Astrocyte of the cerebellum (primary cell): ENCODE measurements at regions not wholly inside any gene's neighbourhood (a gene's known extent, or its start where the extent isn't known, plus 50 kb on each side); places are given as distances from the start of the nearest gene placed in this dataset.

ENCODE experiments used
- DNase-seq: peaks from one replicate; pipeline ENCODE4 v3.0.0-alpha.2; 2011; ENCODE audit warnings: low read depth
- H3K4me3 ChIP-seq: 2 replicates; pipeline ENCODE4 v1.5.1; 2011; ENCODE audit warnings: mild to moderate bottlenecking, low read depth, low read length, moderate library complexity
- in situ Hi-C: cut with HindIII; loops from 2 replicates; pipeline ENCODE4 v1.10.0; 2017; ENCODE audit warnings: low sequenced_read_pairs
- TF ChIP-seq, protein P1 (sequence below): IDR thresholded peaks from 2 replicates; pipeline ENCODE4 v1.5.1; 2012; ENCODE audit warnings: low read length, low read depth, moderate library complexity, mild to moderate bottlenecking; ENCODE audit errors: missing control alignments

DNA sequence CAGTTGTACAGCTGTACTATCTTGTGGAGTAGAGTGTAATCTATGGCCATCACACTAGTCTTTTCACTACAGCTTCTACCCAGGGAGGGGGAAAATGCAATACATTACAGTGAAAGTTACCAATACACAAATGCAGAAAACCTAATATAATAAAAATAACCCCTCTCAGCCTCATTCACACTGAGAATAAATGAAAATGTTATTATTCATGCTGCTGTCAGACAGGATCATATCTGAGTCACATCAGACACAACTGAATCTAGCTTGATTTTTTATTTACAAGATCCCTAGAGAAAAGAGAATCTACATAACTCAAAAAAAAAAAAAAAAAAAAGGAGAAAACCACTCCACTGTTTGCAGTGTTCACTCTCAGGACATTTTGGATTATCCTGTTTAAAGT, 293.9 kb upstream of the ESRRG start:
- TF ChIP-seq, protein P1, sequence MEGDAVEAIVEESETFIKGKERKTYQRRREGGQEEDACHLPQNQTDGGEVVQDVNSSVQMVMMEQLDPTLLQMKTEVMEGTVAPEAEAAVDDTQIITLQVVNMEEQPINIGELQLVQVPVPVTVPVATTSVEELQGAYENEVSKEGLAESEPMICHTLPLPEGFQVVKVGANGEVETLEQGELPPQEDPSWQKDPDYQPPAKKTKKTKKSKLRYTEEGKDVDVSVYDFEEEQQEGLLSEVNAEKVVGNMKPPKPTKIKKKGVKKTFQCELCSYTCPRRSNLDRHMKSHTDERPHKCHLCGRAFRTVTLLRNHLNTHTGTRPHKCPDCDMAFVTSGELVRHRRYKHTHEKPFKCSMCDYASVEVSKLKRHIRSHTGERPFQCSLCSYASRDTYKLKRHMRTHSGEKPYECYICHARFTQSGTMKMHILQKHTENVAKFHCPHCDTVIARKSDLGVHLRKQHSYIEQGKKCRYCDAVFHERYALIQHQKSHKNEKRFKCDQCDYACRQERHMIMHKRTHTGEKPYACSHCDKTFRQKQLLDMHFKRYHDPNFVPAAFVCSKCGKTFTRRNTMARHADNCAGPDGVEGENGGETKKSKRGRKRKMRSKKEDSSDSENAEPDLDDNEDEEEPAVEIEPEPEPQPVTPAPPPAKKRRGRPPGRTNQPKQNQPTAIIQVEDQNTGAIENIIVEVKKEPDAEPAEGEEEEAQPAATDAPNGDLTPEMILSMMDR = no peak
- in situ Hi-C loops = no loop called here
- no peak overlapping the region for H3K4me3 ChIP-seq
- DNase-seq = no peak

DNA sequence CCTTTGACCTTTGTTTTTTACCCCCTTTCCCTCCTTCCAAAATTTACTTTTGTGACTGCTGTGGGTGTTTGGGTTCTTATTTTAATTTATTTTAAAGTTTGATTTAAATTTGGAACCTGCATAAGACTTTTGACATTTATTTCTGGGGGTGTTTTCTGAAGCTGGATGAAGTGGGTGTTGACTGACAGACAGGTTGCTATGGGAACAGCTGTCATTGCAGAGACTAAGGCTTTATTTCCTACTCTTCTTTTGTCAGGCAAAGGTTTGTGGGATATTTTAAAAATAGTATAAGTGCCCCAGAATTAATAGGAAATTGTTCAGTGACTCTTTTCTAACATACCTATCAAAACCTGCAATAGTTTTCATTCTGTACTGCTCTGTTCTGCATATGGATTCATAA, 290.8 kb upstream of the ESRRG start:
- in situ Hi-C loops = no loop called here
- DNase-seq = no peak
- TF ChIP-seq, protein P1 = no peak
- H3K4me3 ChIP-seq = no peak overlapping the region

DNA sequence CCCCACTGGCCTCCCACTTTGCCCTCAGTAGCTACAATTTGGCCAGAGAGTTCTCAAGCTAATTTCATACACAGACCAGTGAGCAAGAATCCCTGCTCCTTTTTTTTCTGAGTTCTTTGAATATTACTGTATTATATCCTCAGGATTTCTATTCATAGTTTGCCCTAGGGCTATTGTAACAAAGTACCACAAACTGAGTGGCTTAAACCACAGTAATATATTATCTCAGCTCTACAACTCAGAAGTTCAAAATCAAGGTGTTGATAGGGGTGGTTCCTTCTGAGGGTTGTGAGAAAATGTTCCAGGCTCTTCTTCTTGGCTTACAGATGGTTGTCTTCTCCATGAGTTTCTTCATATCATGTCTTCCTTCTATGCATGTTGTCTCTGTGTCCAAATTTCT, 289.4 kb upstream of the ESRRG start:
- in situ Hi-C loops = no loop called here
- DNase-seq = no peak
- TF ChIP-seq, protein P1 = no peak
- no peak overlapping the region for H3K4me3 ChIP-seq

DNA sequence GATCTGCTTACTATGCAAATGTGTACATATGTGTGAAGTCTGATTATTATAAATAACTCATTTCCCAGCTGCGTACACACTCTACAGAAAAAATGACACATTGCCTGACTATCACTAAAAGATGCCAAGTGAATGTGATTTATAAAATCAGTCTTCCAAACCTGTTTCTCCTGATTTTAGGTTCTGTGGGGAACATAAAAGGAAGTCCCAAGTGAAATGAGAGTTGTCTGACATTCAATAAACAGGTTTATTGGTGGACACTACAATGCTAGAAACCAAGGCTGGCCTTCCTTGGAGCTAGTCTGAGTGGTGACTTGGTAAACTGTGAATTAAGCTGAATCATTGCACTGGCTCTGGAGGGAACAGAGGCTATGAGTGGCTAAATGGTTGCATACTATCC, 287.9 kb upstream of the ESRRG start:
- DNase-seq = no peak
- TF ChIP-seq, protein P1 = no peak
- no peak overlapping the region for H3K4me3 ChIP-seq
- in situ Hi-C loops = no loop called here

DNA sequence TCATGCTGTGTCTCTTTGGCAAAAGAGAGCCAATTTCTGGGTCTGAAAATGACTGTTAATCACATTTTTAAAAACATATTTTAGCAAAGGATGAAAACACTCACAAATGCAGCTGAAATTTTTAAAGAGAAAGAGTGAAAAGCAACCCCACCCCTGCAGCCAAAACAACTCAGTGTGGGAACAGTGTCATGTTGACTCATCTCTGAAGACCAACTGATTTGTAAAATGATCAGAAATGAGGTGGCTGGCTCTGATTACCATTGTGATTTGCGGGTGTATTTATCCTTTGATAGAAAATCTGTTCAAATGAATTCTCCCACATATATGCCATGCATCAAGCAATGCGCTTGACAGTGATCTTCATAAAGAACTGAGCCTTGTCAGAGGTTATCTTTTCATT, 287.0 kb upstream of the ESRRG start:
- TF ChIP-seq, protein P1 = no peak
- DNase-seq = no peak
- in situ Hi-C loops = no loop called here
- H3K4me3 ChIP-seq = no peak overlapping the region

DNA sequence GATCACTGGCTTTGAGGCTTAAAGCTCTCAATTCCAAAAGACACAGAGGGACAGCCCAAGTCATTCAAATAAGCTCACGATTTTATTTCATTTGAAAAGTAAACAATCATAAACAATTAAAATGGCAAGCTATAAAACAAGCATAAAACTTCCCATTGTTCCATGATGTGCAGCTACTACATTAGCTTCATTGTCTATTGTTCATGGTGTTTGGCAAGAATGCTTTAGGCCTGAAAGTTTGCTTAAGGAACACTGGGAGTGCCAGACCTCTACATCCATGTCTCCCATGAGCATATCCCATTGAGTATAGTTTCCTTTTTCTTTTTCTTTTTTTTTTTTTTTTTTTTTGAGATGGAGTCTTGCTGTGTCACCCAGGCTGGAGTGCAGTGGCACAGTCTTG, 286.1 kb upstream of the ESRRG start:
- TF ChIP-seq, protein P1 = no peak
- in situ Hi-C loops = no loop called here
- H3K4me3 ChIP-seq = no peak overlapping the region
- no peak for DNase-seq
